ENCODE measurements at regions not wholly inside any gene's neighbourhood (a gene's known extent, or its start where the extent isn't known, plus 50 kb on each side); places are given as distances from the start of the nearest gene placed in this dataset.

GRCh38 chr7:119033641-119034040 is 809.1 kb downstream of the ANKRD7 start:
- TF ChIP-seq POLR2A (IDR thresholded peaks at IDR 0.05) (no peak), CTCF (IDR thresholded peaks at IDR 0.05) (no peak)

All from heart left ventricle (tissue), 13 donors.